ENCODE measurements at regions not wholly inside any gene's neighbourhood (a gene's known extent, or its start where the extent isn't known, plus 50 kb on each side); places are given as distances from the start of the nearest gene placed in this dataset.

- TF ChIP-seq RCOR1 (conservative IDR thresholded peaks at IDR 0.05; ENCODE audit: low read depth, low read length): no peak
Observed at GRCh38 chr3:184500344-184500923, 61.2 kb upstream of the EPHB3 start (continued).

- H3K27me3 ChIP-seq (replicated peaks in 1 of 2; ENCODE audit: control insufficient read depth in 2 of 2, insufficient read depth in 2 of 2, low read length in 1 of 2): peaks cover 0 to 5% of the 10 kb centered on the region in 2 experiments
- RAD21 ChIA-PET (ENCODE audit: unreplicated experiment): no interaction called here
- FAIRE-seq: no peak
- no peak for DNase-seq (ENCODE audit: low read depth, low spot score)
- H3K79me2 ChIP-seq (ENCODE audit: control insufficient read depth, insufficient read depth, low read length): no peaks in the 10 kb centered on the region
- H3K36me3 ChIP-seq (ENCODE audit: control insufficient read depth in 2 of 2, insufficient read depth in 2 of 2, low read length in 1 of 2): no peaks in the 10 kb centered on the region
- intact Hi-C loops (cut with micrococcal nuclease; ENCODE audit: unreplicated experiment): no loop called here
- H3K9ac ChIP-seq (ENCODE audit: control insufficient read depth, insufficient read depth, low read length): no peak overlapping the region
- no peak overlapping the region for H3K4me2 ChIP-seq (ENCODE audit: control insufficient read depth, insufficient read depth)
- no peak overlapping the region for H3K27ac ChIP-seq (ENCODE audit: control insufficient read depth, insufficient read depth)
- H3K9me3 ChIP-seq (replicated peaks; ENCODE audit: control insufficient read depth, insufficient read depth, low read length): no peaks in the 10 kb centered on the region
- SMC1A ChIA-PET (ENCODE audit: uncharacterized antibody, unreplicated experiment): no interaction called here
- H3K4me3 ChIP-seq: no peak overlapping the region
- TF ChIP-seq KAT2A (conservative IDR thresholded peaks at IDR 0.05; ENCODE audit: control insufficient read depth, low read depth, low read length): no peak
- TF ChIP-seq RCOR1 (conservative IDR thresholded peaks at IDR 0.05; ENCODE audit: low read depth, low read length): no peak
- TF ChIP-seq ETV6 (conservative IDR thresholded peaks at IDR 0.05 in 1 of 2, IDR thresholded peaks at IDR 0.05 in 1 of 2; ENCODE audit: borderline replicate concordance in 1 of 2, low read depth in 1 of 2): no peak
- no peak for TF ChIP-seq RB1 (IDR thresholded peaks at IDR 0.05; ENCODE audit: borderline replicate concordance)
- TF ChIP-seq MYC (IDR thresholded peaks at IDR 0.05; ENCODE audit: insufficient read depth, insufficient read length, insufficient replicate concordance, low read length, severe bottlenecking): no peak
- no peak for TF ChIP-seq RELA (IDR thresholded peaks at IDR 0.05; ENCODE audit: borderline replicate concordance, partially characterized antibody)
- TF ChIP-seq CUX1 (IDR thresholded peaks at IDR 0.05; ENCODE audit: insufficient replicate concordance, low read depth, low read length): no peak
- TF ChIP-seq LARP7 (IDR thresholded peaks at IDR 0.05): no peak
- no peak for TF ChIP-seq TCF3 (IDR thresholded peaks at IDR 0.05; ENCODE audit: borderline replicate concordance, insufficient read depth, low read depth, low read length)
- no peak for TF ChIP-seq ZNF207 (IDR thresholded peaks at IDR 0.05; ENCODE audit: borderline replicate concordance)
- no peak for TF ChIP-seq EGR1 (IDR thresholded peaks at IDR 0.05; ENCODE audit: borderline replicate concordance in 1 of 2, low read depth in 2 of 2, low read length in 2 of 2)
- TF ChIP-seq RFX5 (IDR thresholded peaks at IDR 0.05; ENCODE audit: low read depth, low read length): no peak
- no peak for ATAC-seq
- POLR2A ChIA-PET: no interaction called here
- no TSS peak for BruUV-seq (replicated peaks)
- in situ Hi-C loops (cut with MboI): no loop called here
- WGBS (ENCODE audit: insufficient coverage, insufficient replicate concordance, low lambda C conversion rate, missing lambda C conversion rate): 43% methylated on average over 4 of the region's 4 CpGs
- no peaks in the 10 kb centered on the region for H3K4me1 ChIP-seq (ENCODE audit: control insufficient read depth, insufficient read depth, low read length)
- CTCF ChIA-PET: no interaction called here
- H2AFZ ChIP-seq (ENCODE audit: control insufficient read depth, low read depth, low read length): no peak overlapping the region
- no peaks in the 10 kb centered on the region for H4K20me1 ChIP-seq (ENCODE audit: control insufficient read depth, insufficient read depth)
Observed at GRCh38 chr3:184502123-184502667, 59.4 kb upstream of the EPHB3 start.
